Sigmoid colon (tissue), 4 donors: ENCODE measurements at regions not wholly inside any gene's neighbourhood (a gene's known extent, or its start where the extent isn't known, plus 50 kb on each side); places are given as distances from the start of the nearest gene placed in this dataset.

Experiments used
- CTCF ChIP-seq, 4 experiments: fragments of 450-650 bp in 3 of 4; fragments of 200-600 bp in 1 of 4; IDR thresholded peaks; one replicate each; pipeline ENCODE4 v1.5.1; 2016 to 2019; ENCODE audit warnings: antibody characterized with exemption in 4 of 4, mild to moderate bottlenecking in 3 of 4, moderate library complexity in 2 of 4
- EP300 ChIP-seq, 4 donors: sonication (generic); formaldehyde crosslinking; IDR thresholded peaks; one replicate each; pipeline ENCODE4 v1.6.1; 2017; ENCODE audit warnings: antibody characterized with exemption in 4 of 4
- POLR2A ChIP-seq, 2 donors: fragments of 450-650 bp; IDR thresholded peaks; one replicate each; pipeline ENCODE4 v1.6.1; 2016; ENCODE audit warnings: antibody characterized with exemption in 2 of 2, mild to moderate bottlenecking in 2 of 2, moderate library complexity in 2 of 2
- POLR2AphosphoS5 ChIP-seq, 4 donors: sonication (generic); formaldehyde crosslinking; IDR thresholded peaks; one replicate each; pipeline ENCODE4 v1.6.1; 2017; ENCODE audit warnings: antibody characterized with exemption in 4 of 4

- TF ChIP-seq CTCF (IDR thresholded peaks at IDR 0.05) (no peak), EP300 (IDR thresholded peaks at IDR 0.05) (no peak), POLR2AphosphoS5 (IDR thresholded peaks at IDR 0.05) (no peak), POLR2A (IDR thresholded peaks at IDR 0.05) (no peak)
Measured at GRCh38 chr2:240285725-240286124, 145.3 kb upstream of the OTOS start.
